Endothelial cell (in vitro differentiated cells): ENCODE measurements at regions not wholly inside any gene's neighbourhood (a gene's known extent, or its start where the extent isn't known, plus 50 kb on each side); places are given as distances from the start of the nearest gene placed in this dataset.
"Not testable (repeated sequence)": the region's sequence is repeated elsewhere in the genome, so short reads cannot be mapped to it uniquely, and the experiment has no call there.

Experiments
- DNase-seq: peaks from one replicate; pipeline ENCODE4 v3.0.0; 2021; ENCODE audit warnings: low spot score
- H3K27ac Mint-ChIP-seq: one replicate; pipeline ENCODE4 v1.8.0; 2021; ENCODE audit warnings: mixed read lengths, inconsistent platforms; ENCODE audit not compliant: unreplicated experiment
- H3K27me3 Mint-ChIP-seq: one replicate; pipeline ENCODE4 v1.8.0; 2021; ENCODE audit warnings: mild to moderate bottlenecking, moderate library complexity, mixed read lengths, inconsistent platforms; ENCODE audit not compliant: unreplicated experiment
- H3K36me3 Mint-ChIP-seq: one replicate; pipeline ENCODE4 v1.8.0; 2021; ENCODE audit warnings: mild to moderate bottlenecking, low read depth, mixed read lengths, inconsistent platforms; ENCODE audit not compliant: unreplicated experiment
- H3K4me1 Mint-ChIP-seq: one replicate; pipeline ENCODE4 v1.8.0; 2021; ENCODE audit warnings: mild to moderate bottlenecking, mixed read lengths, inconsistent platforms; ENCODE audit not compliant: unreplicated experiment
- H3K4me3 Mint-ChIP-seq: one replicate; pipeline ENCODE4 v1.8.0; 2021; ENCODE audit warnings: mild to moderate bottlenecking, mixed read lengths, inconsistent platforms; ENCODE audit not compliant: unreplicated experiment
- H3K9me3 Mint-ChIP-seq: one replicate; pipeline ENCODE4 v1.8.0; 2021; ENCODE audit warnings: mixed read lengths, inconsistent platforms; ENCODE audit not compliant: unreplicated experiment
- CTCF ChIP-seq: fragments of 200-600 bp; sonication (generic); IDR thresholded peaks from one replicate; pipeline ENCODE4 v1.5.0; 2021; ENCODE audit warnings: antibody characterized with exemption; ENCODE audit not compliant: unreplicated experiment

DNA sequence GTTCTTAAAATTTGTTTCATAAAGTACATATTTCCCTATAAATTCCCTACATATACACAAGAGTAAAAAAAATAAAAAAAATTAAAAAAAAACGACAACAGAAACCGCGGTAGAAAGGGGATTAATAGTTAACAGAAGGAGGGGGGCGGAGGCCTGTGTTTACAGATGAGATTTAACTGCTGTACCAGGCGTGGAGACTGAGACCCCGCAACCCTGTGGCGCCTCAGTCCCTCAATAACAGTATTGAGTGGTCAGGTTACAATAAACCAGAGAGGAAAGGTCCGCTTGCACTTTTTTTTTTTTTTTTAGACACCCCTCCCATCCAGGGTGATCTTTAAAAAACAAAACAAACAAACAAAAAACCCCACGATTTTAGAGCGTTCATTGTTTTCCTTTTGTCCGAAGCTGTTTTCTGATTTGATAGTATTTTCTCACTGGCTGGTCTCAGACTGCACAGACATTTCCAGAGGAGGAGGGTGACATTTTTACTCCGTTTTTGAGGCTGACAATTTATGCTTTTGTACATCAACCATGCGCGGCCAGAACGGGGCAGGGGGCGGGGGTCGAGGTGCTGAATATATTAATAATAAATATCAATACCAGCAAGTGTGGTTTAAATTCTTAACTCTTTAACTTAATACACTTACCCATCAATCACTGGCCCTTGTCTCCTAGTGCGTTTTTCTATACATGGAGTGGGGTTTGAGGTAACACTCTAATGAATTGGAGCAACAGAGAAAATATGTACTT, 1223.9 kb downstream of the BRINP3 start:
- Mint-ChIP-seq H3K27me3 (no peaks in the 10 kb centered on the region), H3K27ac (no peak overlapping the region), H3K4me3 (no peak overlapping the region), H3K4me1 (no peaks in the 10 kb centered on the region), H3K36me3 (no peaks in the 10 kb centered on the region), H3K9me3 (no peaks in the 10 kb centered on the region)
- no peak for TF ChIP-seq CTCF
- DNase-seq = no peak

GRCh38 chr1:189261128-189261527, 1216.5 kb downstream of the BRINP3 start:
- H3K9me3 Mint-ChIP-seq, H3K27me3 Mint-ChIP-seq, H3K36me3 Mint-ChIP-seq, H3K4me1 Mint-ChIP-seq, DNase-seq, H3K27ac Mint-ChIP-seq, H3K4me3 Mint-ChIP-seq: not testable (repeated sequence)

DNA sequence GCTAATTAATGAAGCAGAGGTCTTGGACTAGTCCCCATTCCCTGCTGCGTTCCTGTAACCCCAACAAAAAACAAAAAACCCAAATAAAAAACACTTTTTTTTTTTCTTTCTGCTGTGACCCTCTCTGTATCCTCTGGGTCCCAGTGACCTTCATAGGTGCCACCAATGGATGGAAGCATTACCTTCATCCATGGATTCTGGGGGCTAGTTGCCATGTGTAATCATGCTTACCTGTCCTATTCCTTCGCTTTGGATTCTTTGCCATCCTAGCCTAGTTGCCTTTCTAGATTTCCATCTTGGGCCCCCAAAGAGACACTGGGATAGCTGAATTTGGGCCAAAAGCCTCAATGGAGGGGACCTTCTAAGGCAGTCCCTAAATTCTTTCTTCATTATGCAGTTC, 1208.7 kb downstream of the BRINP3 start:
- H3K4me1 Mint-ChIP-seq = no peaks in the 10 kb centered on the region
- H3K27ac Mint-ChIP-seq = no peak overlapping the region
- no peaks in the 10 kb centered on the region for H3K36me3 Mint-ChIP-seq
- DNase-seq = no peak
- H3K4me3 Mint-ChIP-seq = no peak overlapping the region
- no peak for TF ChIP-seq CTCF
- no peaks in the 10 kb centered on the region for H3K27me3 Mint-ChIP-seq
- no peaks in the 10 kb centered on the region for H3K9me3 Mint-ChIP-seq

DNA sequence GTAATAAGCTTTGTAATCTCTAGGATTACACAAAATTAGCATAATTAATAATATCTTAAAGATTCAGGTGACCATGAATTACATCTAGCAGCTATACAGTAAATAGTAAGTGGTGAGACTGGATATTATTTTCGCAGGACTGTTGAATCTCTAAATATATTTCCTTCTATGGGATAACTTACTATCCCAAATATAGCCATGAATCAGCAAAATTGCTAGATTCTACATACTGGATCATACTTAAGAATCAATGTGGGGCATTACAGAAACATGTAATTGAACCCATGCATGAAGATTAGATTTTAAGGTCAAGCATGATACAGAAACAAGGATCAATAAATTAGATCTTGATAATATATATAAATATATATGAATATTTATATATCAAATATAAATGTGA, 1203.4 kb downstream of the BRINP3 start:
- Mint-ChIP-seq H3K36me3 (no peaks in the 10 kb centered on the region), H3K9me3 (no peaks in the 10 kb centered on the region), H3K27me3 (no peaks in the 10 kb centered on the region), H3K4me1 (no peaks in the 10 kb centered on the region), H3K27ac (no peak overlapping the region), H3K4me3 (no peak overlapping the region)
- no peak for DNase-seq
- no peak for TF ChIP-seq CTCF

DNA sequence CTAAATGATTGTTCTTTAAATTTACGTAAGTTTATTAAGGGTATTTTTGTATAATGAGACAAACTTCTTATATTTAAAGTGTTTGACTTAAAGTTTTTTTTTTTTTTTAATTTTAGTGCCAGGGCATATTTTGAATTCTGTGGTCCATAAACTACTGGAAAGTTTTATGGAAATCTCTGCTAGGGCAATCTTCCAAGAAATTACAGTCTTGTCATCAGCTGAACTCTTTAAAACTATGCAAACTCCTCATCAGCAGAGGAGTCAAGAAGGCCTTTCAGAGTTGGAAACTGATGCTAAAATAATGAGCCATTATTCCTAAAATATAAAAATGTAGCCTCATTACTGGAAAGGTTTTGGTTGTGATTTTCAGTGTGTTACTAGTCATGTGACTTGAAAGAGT, 1201.9 kb downstream of the BRINP3 start:
- Mint-ChIP-seq H3K9me3 (no peaks in the 10 kb centered on the region), H3K36me3 (no peaks in the 10 kb centered on the region), H3K4me1 (no peaks in the 10 kb centered on the region), H3K27me3 (no peaks in the 10 kb centered on the region), H3K4me3 (no peak overlapping the region), H3K27ac (no peak overlapping the region)
- no peak for TF ChIP-seq CTCF
- DNase-seq = no peak
